DMS53 treated with DMSO at 0.1 percent for 48 hours (cell line): ENCODE measurements at regions not wholly inside any gene's neighbourhood (a gene's known extent, or its start where the extent isn't known, plus 50 kb on each side); places are given as distances from the start of the nearest gene placed in this dataset.

Experiments
- DNase-seq: peaks from one replicate; lab custom pipeline; 2025; ENCODE audit not compliant: unreplicated experiment; lab: John Stamatoyannopoulos, UW

GRCh38 chr5:167861129-167861927 lies 430.1 kb upstream of the WWC1 start:
- no peak for DNase-seq

- no peak for DNase-seq
Observed at GRCh38 chr5:167861928-167862426, 429.5 kb upstream of the WWC1 start.

GRCh38 chr5:167863883-167864282 lies 427.6 kb upstream of the WWC1 start:
- no peak for DNase-seq

GRCh38 chr5:167864801-167865200 lies 426.6 kb upstream of the WWC1 start:
- no peak for DNase-seq

- DNase-seq, result no peak
Observed at GRCh38 chr5:167866797-167867196, 424.6 kb upstream of the WWC1 start.

- no peak for DNase-seq
Observed at GRCh38 chr5:167867281-167867680, 424.2 kb upstream of the WWC1 start.

GRCh38 chr5:167869125-167869524 lies 422.3 kb upstream of the WWC1 start:
- no peak for DNase-seq

GRCh38 chr5:167870055-167870454 lies 421.4 kb upstream of the WWC1 start:
- no peak for DNase-seq

GRCh38 chr5:167871091-167871490 lies 420.4 kb upstream of the WWC1 start:
- no peak for DNase-seq

- DNase-seq, result no peak
Observed at GRCh38 chr5:167872791-167873190, 418.7 kb upstream of the WWC1 start.

- no peak for DNase-seq
Observed at GRCh38 chr5:167877114-167877722, 414.2 kb upstream of the WWC1 start.

- no peak for DNase-seq
Observed at GRCh38 chr5:167877924-167878323, 413.5 kb upstream of the WWC1 start.

GRCh38 chr5:167880420-167880819 lies 411.0 kb upstream of the WWC1 start:
- no peak for DNase-seq

- no peak for DNase-seq
Observed at GRCh38 chr5:167881041-167881440, 410.4 kb upstream of the WWC1 start.

- no peak for DNase-seq
Observed at GRCh38 chr5:167886196-167886595, 405.2 kb upstream of the WWC1 start.

- DNase-seq, result no peak
Observed at GRCh38 chr5:167888393-167888792, 403.1 kb upstream of the WWC1 start.

- no peak for DNase-seq
Observed at GRCh38 chr5:167889276-167889675, 402.2 kb upstream of the WWC1 start.

- no peak for DNase-seq
Observed at GRCh38 chr5:167892352-167893115, 398.9 kb upstream of the WWC1 start.

- no peak for DNase-seq
Observed at GRCh38 chr5:167893271-167893670, 398.2 kb upstream of the WWC1 start.

GRCh38 chr5:167894631-167895472 lies 396.6 kb upstream of the WWC1 start:
- no peak for DNase-seq
